H1 (cell line): ENCODE measurements at regions not wholly inside any gene's neighbourhood (a gene's known extent, or its start where the extent isn't known, plus 50 kb on each side); places are given as distances from the start of the nearest gene placed in this dataset.

Experiments used
- CTCF ChIA-PET: fragments of 300-600 bp; sonication (Branson Sonifier 250); formaldehyde crosslinking; loops from one replicate; lab custom pipeline; 2021; ENCODE audit not compliant: partially characterized antibody; lab: Charles Lee
- POLR2A ChIA-PET: fragments of 300-600 bp; sonication (Branson Sonifier 250); formaldehyde crosslinking; loops from one replicate; lab custom pipeline; 2021; ENCODE audit warnings: inconsistent platforms; ENCODE audit not compliant: partially characterized antibody; lab: Charles Lee
- DNase-seq, 2 experiments: peaks; one replicate each; pipeline versions ENCODE4 v3.0.0 to v3.0.0-alpha.2; 2010 to 2022; ENCODE audit warnings: low spot score in 2 of 2, low read depth in 1 of 2, mixed read lengths in 1 of 2
- FAIRE-seq: peaks from 2 replicates; lab custom pipeline; 2011; peaks lifted over from hg19 to GRCh38; lab: Jason Lieb, UNC
- H2AFZ ChIP-seq: 2 replicates; pipeline ENCODE4 v1.8.1; 2012; ENCODE audit warnings: low read length, inconsistent platforms
- H2AK5ac ChIP-seq: 2 replicates; pipeline ENCODE4 v1.6.1; 2013; ENCODE audit warnings: low read depth, low read length
- H2BK120ac ChIP-seq: replicated peaks from 2 replicates; pipeline ENCODE3; 2013; ENCODE audit warnings: low read depth, low read length, inconsistent platforms
- H2BK12ac ChIP-seq: 2 replicates; pipeline ENCODE4 v1.6.1; 2013; ENCODE audit warnings: low read depth, low read length
- H2BK15ac ChIP-seq: 2 replicates; pipeline ENCODE4 v1.6.1; 2013; ENCODE audit warnings: low read length
- H2BK20ac ChIP-seq: 2 replicates; pipeline ENCODE4 v1.6.1; 2013; ENCODE audit warnings: low read length
- H2BK5ac ChIP-seq: 2 replicates; pipeline ENCODE4 v1.6.1; 2013; ENCODE audit warnings: low read depth, low read length
- H3K14ac ChIP-seq: 2 replicates; pipeline ENCODE4 v1.6.1; 2013; ENCODE audit warnings: inconsistent platforms; ENCODE audit not compliant: insufficient read length
- H3K18ac ChIP-seq: 2 replicates; pipeline ENCODE4 v1.6.1; 2013; ENCODE audit warnings: low read length; ENCODE audit errors: extremely low read depth
- H3K23ac ChIP-seq: 2 replicates; pipeline ENCODE4 v1.6.1; 2013; ENCODE audit warnings: inconsistent platforms; ENCODE audit not compliant: insufficient read length
- H3K23me2 ChIP-seq: 2 replicates; pipeline ENCODE4 v1.6.1; 2013; ENCODE audit warnings: low read depth, low read length
- H3K27ac ChIP-seq: 2 replicates; pipeline ENCODE4 v1.6.1; 2011; ENCODE audit warnings: low read depth, low read length, inconsistent platforms
- H3K27me3 ChIP-seq, 4 experiments: replicated peaks in 1 of 4; 1 replicate in 1 of 4; 2 replicates in 3 of 4; pipeline versions ENCODE4 v1.6.1 to v1.8.1; 2011 to 2013; ENCODE audit warnings: low read length in 3 of 4, mild to moderate bottlenecking in 3 of 4, inconsistent platforms in 2 of 4, mixed read lengths in 2 of 4, moderate library complexity in 1 of 4; ENCODE audit not compliant: control insufficient read depth in 3 of 4, insufficient read depth in 3 of 4; ENCODE audit errors: extremely low read depth in 1 of 4
- H3K36me3 ChIP-seq, 4 experiments: 2 replicates each; pipeline versions ENCODE4 v1.6.1 to v1.8.1; 2011 to 2013; ENCODE audit warnings: mild to moderate bottlenecking in 4 of 4, low read length in 3 of 4, moderate library complexity in 2 of 4, control low read depth in 1 of 4, inconsistent platforms in 1 of 4; ENCODE audit not compliant: insufficient read depth in 4 of 4, control insufficient read depth in 2 of 4
- H3K4ac ChIP-seq: replicated peaks from 2 replicates; pipeline ENCODE3; 2013; ENCODE audit warnings: low read length, low read depth, mixed read lengths, inconsistent platforms; ENCODE audit not compliant: insufficient read length
- H3K4me1 ChIP-seq, 4 experiments: replicated peaks in 1 of 4; 1 replicate in 1 of 4; 2 replicates in 3 of 4; pipeline versions ENCODE4 v1.6.1 to v1.8.1; 2011 to 2013; ENCODE audit warnings: low read length in 3 of 4, inconsistent platforms in 2 of 4, mixed read lengths in 1 of 4; ENCODE audit not compliant: insufficient read depth in 4 of 4, control insufficient read depth in 3 of 4
- H3K4me2 ChIP-seq, 2 experiments: 2 replicates each; pipeline versions ENCODE4 v1.6.1 to v1.8.1; 2011 to 2013; ENCODE audit warnings: low read depth in 2 of 2, low read length in 2 of 2, control low read depth in 1 of 2, inconsistent platforms in 1 of 2, mild to moderate bottlenecking in 1 of 2; ENCODE audit not compliant: insufficient read depth in 1 of 2
- H3K4me3 ChIP-seq, 4 experiments: fragments of 200-600, 300-600 bp in 1 of 4; sonication (generic), shearing (Covaris generic), sonication (Bioruptor Twin) in 1 of 4; 2 replicates each; pipeline versions ENCODE4 v1.5.1 to v1.8.1; 2011 to 2016; ENCODE audit warnings: low read length in 4 of 4, low read depth in 3 of 4, control low read depth in 2 of 4, inconsistent platforms in 2 of 4, mild to moderate bottlenecking in 2 of 4, mixed read lengths in 1 of 4, moderate library complexity in 1 of 4; ENCODE audit not compliant: insufficient read depth in 2 of 4; ENCODE audit errors: extremely low read depth in 1 of 4
- H3K56ac ChIP-seq: replicated peaks from 2 replicates; pipeline ENCODE3; 2013; ENCODE audit warnings: low read depth, mild to moderate bottlenecking, mixed read lengths, low read length, inconsistent platforms; ENCODE audit not compliant: insufficient read length
- H3K79me1 ChIP-seq: 2 replicates; pipeline ENCODE4 v1.6.1; 2013; ENCODE audit warnings: low read depth, low read length, control low read depth
- H3K79me2 ChIP-seq, 2 experiments: 2 replicates each; pipeline versions ENCODE4 v1.6.1 to v1.8.1; 2012 to 2013; ENCODE audit warnings: low read length in 2 of 2, mild to moderate bottlenecking in 2 of 2, inconsistent platforms in 1 of 2; ENCODE audit not compliant: insufficient read depth in 2 of 2, control insufficient read depth in 1 of 2
- H3K9ac ChIP-seq, 4 experiments: replicated peaks in 1 of 4; 1 replicate in 1 of 4; 2 replicates in 3 of 4; pipeline versions ENCODE4 v1.6.1 to v1.8.1; 2011 to 2013; ENCODE audit warnings: low read depth in 3 of 4, low read length in 3 of 4, control low read depth in 2 of 4, mild to moderate bottlenecking in 2 of 4, moderate library complexity in 2 of 4, inconsistent platforms in 1 of 4; ENCODE audit errors: extremely low read depth in 1 of 4
- H3K9me3 ChIP-seq, 2 experiments: 2 replicates each; pipeline versions ENCODE4 v1.6.1 to v1.8.1; 2012 to 2013; ENCODE audit warnings: mild to moderate bottlenecking in 2 of 2, moderate library complexity in 2 of 2, control low read depth in 1 of 2, inconsistent platforms in 1 of 2, low read depth in 1 of 2, low read length in 1 of 2, mixed read lengths in 1 of 2; ENCODE audit not compliant: insufficient read depth in 2 of 2
- H4K20me1 ChIP-seq, 2 experiments: replicated peaks in 1 of 2; 2 replicates each; pipeline versions ENCODE3 to v1.8.1; 2011 to 2013; ENCODE audit warnings: inconsistent platforms in 2 of 2, low read length in 2 of 2, mild to moderate bottlenecking in 1 of 2; ENCODE audit not compliant: insufficient read depth in 2 of 2, control insufficient read depth in 1 of 2
- H4K5ac ChIP-seq: 2 replicates; pipeline ENCODE4 v1.6.1; 2013; ENCODE audit warnings: low read length, low read depth, mixed read lengths, inconsistent platforms; ENCODE audit not compliant: insufficient read length
- H4K8ac ChIP-seq: 2 replicates; pipeline ENCODE4 v1.8.0; 2013; ENCODE audit warnings: mild to moderate bottlenecking, moderate library complexity, low read length, inconsistent platforms; ENCODE audit not compliant: insufficient read depth; ENCODE audit errors: extremely low read depth
- H4K91ac ChIP-seq: replicated peaks from 2 replicates; pipeline ENCODE3; 2013; ENCODE audit warnings: low read length, mixed read lengths, inconsistent platforms; ENCODE audit not compliant: insufficient read length
- BACH1 ChIP-seq: IDR thresholded peaks from 2 replicates; pipeline ENCODE4 v1.6.1; 2012; ENCODE audit warnings: low read length, improper control_type of control experiment
- BCL11A ChIP-seq, 2 experiments: IDR thresholded peaks; one replicate each; pipeline ENCODE4 v1.6.1; 2011; ENCODE audit warnings: low read depth in 2 of 2, low read length in 2 of 2, mild to moderate bottlenecking in 2 of 2
- CBX8 ChIP-seq: fragments of 300-800, 300-1000 bp; sonication (generic); IDR thresholded peaks from 2 replicates; pipeline ENCODE4 v1.7.1; 2016; ENCODE audit warnings: low read depth, low read length, borderline replicate concordance
- E2F6 ChIP-seq: IDR thresholded peaks from 2 replicates; pipeline ENCODE4 v1.6.1; 2012; ENCODE audit warnings: inconsistent platforms
- EGR1 ChIP-seq: IDR thresholded peaks from 2 replicates; pipeline ENCODE4 v1.6.1; 2011; ENCODE audit warnings: low read depth, low read length, borderline replicate concordance
- EZH2 ChIP-seq: fragments of 200-600 bp; sonication (generic); IDR thresholded peaks from 2 replicates; pipeline ENCODE4 v1.7.1; 2012; ENCODE audit warnings: low read depth, mild to moderate bottlenecking, moderate library complexity, low read length, inconsistent platforms; ENCODE audit not compliant: severe bottlenecking
- GABPA ChIP-seq: IDR thresholded peaks from 2 replicates; pipeline ENCODE4 v1.6.1; 2011; ENCODE audit warnings: mild to moderate bottlenecking, low read length, moderate library complexity, borderline replicate concordance; ENCODE audit not compliant: insufficient read depth
- KDM1A ChIP-seq: fragments of 200-600, 300-600 bp; sonication (generic); IDR thresholded peaks from 2 replicates; pipeline ENCODE4 v1.7.1; 2016; ENCODE audit warnings: mild to moderate bottlenecking, low read length, borderline replicate concordance
- POU5F1 ChIP-seq: IDR thresholded peaks from 2 replicates; pipeline ENCODE4 v1.6.1; 2011; ENCODE audit warnings: low read depth, mild to moderate bottlenecking, low read length, moderate library complexity
- SRF ChIP-seq: IDR thresholded peaks from 2 replicates; pipeline ENCODE4 v1.6.1; 2011; ENCODE audit warnings: mild to moderate bottlenecking, low read depth, low read length, moderate library complexity
- SUZ12 ChIP-seq: fragments of 200-600 bp; sonication (generic); IDR thresholded peaks from 2 replicates; pipeline ENCODE4 v1.6.1; 2012; ENCODE audit warnings: mild to moderate bottlenecking, inconsistent platforms, low read length, moderate library complexity, mixed read lengths
- TEAD4 ChIP-seq: IDR thresholded peaks from 2 replicates; pipeline ENCODE4 v1.6.1; 2012; ENCODE audit warnings: low read depth, low read length, inconsistent platforms, mixed read lengths
- USF2 ChIP-seq: IDR thresholded peaks from 2 replicates; pipeline ENCODE4 v1.6.1; 2011; ENCODE audit warnings: low read length, improper control_type of control experiment
- WGBS, 2 experiments: shearing (Covaris generic) in 1 of 2; methylation state at CpG; one replicate each; pipeline versions ENCODE4 v1.1.6 to v1.1.7; 2013 to 2015; ENCODE audit warnings: low lambda C conversion rate in 2 of 2, mixed read lengths in 2 of 2, inconsistent platforms in 1 of 2, low coverage in 1 of 2, missing lambda C conversion rate in 1 of 2; ENCODE audit not compliant: insufficient replicate concordance in 2 of 2, insufficient coverage in 1 of 2, insufficient read length in 1 of 2; ENCODE audit errors: extremely low coverage in 1 of 2, missing lambda C conversion rate in 1 of 2; 5-methylcytosine and 5-hydroxymethylcytosine counted together

GRCh38 chr6:14887181-14887580 lies 358.7 kb upstream of the JARID2 start:
- Histone ChIP-seq H3K4me1 (peaks cover 3 to 20% (median 15%) of the 10 kb centered on the region in 4 experiments), H4K8ac (no peak overlapping the region), H3K9ac (no peak overlapping the region), H4K91ac (no peak overlapping the region), H2BK5ac (no peak overlapping the region), H2AK5ac (no peak overlapping the region), H2BK20ac (no peak overlapping the region; the same call in 1 of the 2 replicates), H3K4ac (no peak overlapping the region), H4K20me1 (no peaks in the 10 kb centered on the region), H3K4me2 (no peak overlapping the region), H2AFZ (no peak overlapping the region), H3K14ac (no peak overlapping the region), H3K79me2 (peaks cover 3% of the 10 kb centered on the region in 2 experiments; a peak in 3 of 4 replicates), H3K23ac (no peak overlapping the region), H3K9me3 (no peaks in the 10 kb centered on the region), H3K79me1 (peaks cover 9% of the 10 kb centered on the region), H2BK120ac (no peak overlapping the region), H3K4me3 (no peak overlapping the region), H3K18ac (no peak overlapping the region), H2BK15ac (no peak overlapping the region), H3K36me3 (no peaks in the 10 kb centered on the region), H3K27me3 (no peaks in the 10 kb centered on the region), H3K23me2 (no peaks in the 10 kb centered on the region), H4K5ac (no peak overlapping the region), H3K27ac (no peak overlapping the region), H3K56ac (no peak overlapping the region), H2BK12ac (no peak overlapping the region)
- no peak for FAIRE-seq
- no peak for DNase-seq
- ChIA-PET CTCF (interaction anchor here (0.6 kb wide), 1 partner anchor 285 kb away, joined by 3 read pairs; no protein-coding TSS in a partner anchor), POLR2A (no interaction called here)
- 89% methylated on average over 3 of the region's 3 CpGs; no CpG with 5 or more reads in 1 of the 2 experiments for WGBS, 2 experiments
- TF ChIP-seq SUZ12 (no peak), USF2 (no peak), CBX8 (no peak), GABPA (no peak), E2F6 (no peak), EGR1 (no peak), BCL11A (IDR thresholded peaks at IDR 0.05; ENCODE audit: low read depth in 2 of 2, low read length in 2 of 2) (no peak), SRF (no peak), KDM1A (no peak), EZH2 (no peak), POU5F1 (no peak), BACH1 (no peak), TEAD4 (no peak)
